ENCODE measurements at regions not wholly inside any gene's neighbourhood (a gene's known extent, or its start where the extent isn't known, plus 50 kb on each side); places are given as distances from the start of the nearest gene placed in this dataset. TPM values are rescaled to one million over a fixed set of nuclear protein-coding genes. Genes with fewer than 3 reads are reported as not detected.

GRCh38 chr16:51225878-51226277, 74.8 kb upstream of the SALL1 start:
- H3K4me3 ChIP-seq (ENCODE audit: low read depth, low read length): no peak overlapping the region
- TF ChIP-seq CTCF (IDR thresholded peaks at IDR 0.05; ENCODE audit: insufficient read depth, low read length): no peak
- DNase-seq (ENCODE audit: low read depth): no peak

- TF ChIP-seq CTCF (IDR thresholded peaks at IDR 0.05; ENCODE audit: insufficient read depth, low read length): no peak
- no peak for DNase-seq (ENCODE audit: low read depth)
These were observed 73.2 kb upstream of the SALL1 start for GRCh38 chr16:51224317-51224716.

GRCh38 chr16:51222016-51222415, 70.9 kb upstream of the SALL1 start:
- no peak for DNase-seq (ENCODE audit: low read depth)
- no peak overlapping the region for H3K4me3 ChIP-seq (ENCODE audit: low read depth, low read length)
- TF ChIP-seq CTCF (IDR thresholded peaks at IDR 0.05; ENCODE audit: insufficient read depth, low read length): no peak

More at GRCh38 chr16:51224317-51224716, 73.2 kb upstream of the SALL1 start:
- H3K4me3 ChIP-seq (ENCODE audit: low read depth, low read length): no peak overlapping the region

GRCh38 chr16:51211148-51211547, 60.1 kb upstream of the SALL1 start:
- DNase-seq (ENCODE audit: low read depth): no peak
- TF ChIP-seq CTCF (IDR thresholded peaks at IDR 0.05; ENCODE audit: insufficient read depth, low read length): no peak
- no peak overlapping the region for H3K4me3 ChIP-seq (ENCODE audit: low read depth, low read length)

- no peak for DNase-seq (ENCODE audit: low read depth)
- no peak for TF ChIP-seq CTCF (IDR thresholded peaks at IDR 0.05; ENCODE audit: insufficient read depth, low read length)
- no peak overlapping the region for H3K4me3 ChIP-seq (ENCODE audit: low read depth, low read length)
These were observed 59.0 kb upstream of the SALL1 start for GRCh38 chr16:51210087-51210486.

GRCh38 chr16:51201604-51202003, 50.5 kb upstream of the SALL1 start:
- TF ChIP-seq CTCF (IDR thresholded peaks at IDR 0.05; ENCODE audit: insufficient read depth, low read length): no peak
- DNase-seq (ENCODE audit: low read depth): no peak
- H3K4me3 ChIP-seq (ENCODE audit: low read depth, low read length): no peak overlapping the region

Small RNA genes lying in the stretch of these regions (small RNA-seq; reads per million reads assigned to genes)
- gene AC137527.1: not detected

Measured in fibroblast of the aortic adventitia (primary cell).